GM12878 (cell line): ENCODE measurements at regions not wholly inside any gene's neighbourhood (a gene's known extent, or its start where the extent isn't known, plus 50 kb on each side); places are given as distances from the start of the nearest gene placed in this dataset.

Experiments used
- ATAC-seq: fragments of 200-7000 bp; cut with Tn5 transposase; 3 replicates; pipeline ENCODE4 v1.9.1; 2020; ENCODE audit warnings: mild to moderate bottlenecking, moderate library complexity
- BruUV-seq: library from RNA; stranded (reverse); fragments of 400-500 nt; replicated peaks from 2 replicates; lab custom pipeline; 2021; lab: Mats Ljungman, UMichigan
- CTCF ChIA-PET: fragments of 300-600 bp; sonication (Branson Sonifier 250); formaldehyde crosslinking; extraction: SDS; loops from one replicate; lab custom pipeline; 2021; ENCODE audit warnings: inconsistent platforms; lab: Yijun Ruan, JAX
- POLR2A ChIA-PET: fragments of 350-600 bp; formaldehyde crosslinking; extraction: SDS; loops from one replicate; lab custom pipeline; 2021; ENCODE audit warnings: inconsistent platforms; lab: Charles Lee
- RAD21 ChIA-PET: fragments of 300-600 bp; sonication (Branson Sonifier 250); formaldehyde crosslinking; loops from one replicate; lab custom pipeline; 2023; ENCODE audit warnings: antibody characterized with exemption; ENCODE audit not compliant: unreplicated experiment; lab: Charles Lee
- SMC1A ChIA-PET: fragments of 300-600 bp; sonication (Branson Sonifier 250); formaldehyde crosslinking; loops from one replicate; lab custom pipeline; 2023; ENCODE audit not compliant: unreplicated experiment, uncharacterized antibody; lab: Charles Lee
- DNase-seq: peaks from one replicate; pipeline ENCODE4 v3.0.0-alpha.2; 2011; ENCODE audit warnings: low read depth, low spot score
- FAIRE-seq: peaks from 3 replicates; lab custom pipeline; 2011; peaks lifted over from hg19 to GRCh38; lab: Jason Lieb, UNC
- H2AFZ ChIP-seq: 2 replicates; pipeline ENCODE4 v1.6.0; 2011; ENCODE audit warnings: low read depth, low read length, control low read depth; ENCODE audit not compliant: control insufficient read depth
- H3K27ac ChIP-seq: 2 replicates; pipeline ENCODE4 v1.5.1; 2011; ENCODE audit warnings: control low read depth; ENCODE audit not compliant: control insufficient read depth, insufficient read depth
- H3K27me3 ChIP-seq, 2 experiments: replicated peaks in 1 of 2; 2 replicates each; pipeline versions ENCODE4 v1.6.0 to v1.6.1; 2011; ENCODE audit warnings: low read length in 1 of 2; ENCODE audit not compliant: control insufficient read depth in 2 of 2, insufficient read depth in 2 of 2
- H3K36me3 ChIP-seq, 2 experiments: 2 replicates each; pipeline ENCODE4 v1.5.1; 2011; ENCODE audit warnings: low read length in 1 of 2; ENCODE audit not compliant: control insufficient read depth in 2 of 2, insufficient read depth in 2 of 2
- H3K4me1 ChIP-seq: 2 replicates; pipeline ENCODE4 v1.6.1; 2011; ENCODE audit warnings: mild to moderate bottlenecking, low read length, moderate library complexity, mixed read lengths; ENCODE audit not compliant: control insufficient read depth, insufficient read depth
- H3K4me2 ChIP-seq: 2 replicates; pipeline ENCODE4 v1.6.0; 2011; ENCODE audit warnings: control low read depth; ENCODE audit not compliant: control insufficient read depth, insufficient read depth
- H3K4me3 ChIP-seq: fragments of 200-600 bp; sonication (generic); 2 replicates; pipeline ENCODE4 v1.5.1; 2016
- H3K79me2 ChIP-seq: 2 replicates; pipeline ENCODE4 v1.6.0; 2011; ENCODE audit warnings: low read length; ENCODE audit not compliant: control insufficient read depth, insufficient read depth
- H3K9ac ChIP-seq: 2 replicates; pipeline ENCODE4 v1.8.0; 2011; ENCODE audit warnings: low read length, control low read depth, mixed read lengths; ENCODE audit not compliant: control insufficient read depth, insufficient read depth
- H3K9me3 ChIP-seq: replicated peaks from 3 replicates; pipeline ENCODE4 v1.5.1; 2011; ENCODE audit warnings: mild to moderate bottlenecking, low read length; ENCODE audit not compliant: control insufficient read depth, insufficient read depth
- H4K20me1 ChIP-seq: 2 replicates; pipeline ENCODE4 v1.6.0; 2011; ENCODE audit not compliant: control insufficient read depth, insufficient read depth
- BCL11A ChIP-seq: IDR thresholded peaks from 2 replicates; pipeline ENCODE4 v1.6.1; 2011; ENCODE audit warnings: low read depth, low read length
- HDAC6 ChIP-seq: fragments of 200-600 bp; sonication (generic); IDR thresholded peaks from one replicate; pipeline ENCODE4 v1.8.0; 2017; ENCODE audit warnings: antibody characterized with exemption; ENCODE audit not compliant: unreplicated experiment
- JUNB ChIP-seq: IDR thresholded peaks from 2 replicates; pipeline ENCODE4 v1.6.1; 2016; ENCODE audit warnings: antibody characterized with exemption, mild to moderate bottlenecking
- NFYB ChIP-seq: IDR thresholded peaks from 2 replicates; pipeline ENCODE4 v1.6.1; 2011; ENCODE audit warnings: low read depth, mild to moderate bottlenecking, low read length, improper control_type of control experiment, moderate library complexity; ENCODE audit not compliant: insufficient read depth
- NRF1 ChIP-seq: conservative IDR thresholded peaks from 2 replicates; pipeline ENCODE4 v1.6.1; 2011; ENCODE audit warnings: mild to moderate bottlenecking, low read depth, low read length, improper control_type of control experiment
- RFX5 ChIP-seq: IDR thresholded peaks from 2 replicates; pipeline ENCODE4 v1.6.1; 2011; ENCODE audit warnings: low read depth, low read length, improper control_type of control experiment
- SUZ12 ChIP-seq: fragments of 200-600 bp; sonication (generic); IDR thresholded peaks from one replicate; pipeline ENCODE4 v1.6.1; 2018; ENCODE audit warnings: antibody characterized with exemption, mild to moderate bottlenecking; ENCODE audit not compliant: unreplicated experiment
- WGBS: methylation state at CpG from one replicate; pipeline ENCODE4 v1.1.6; 2016; ENCODE audit warnings: low lambda C conversion rate; ENCODE audit not compliant: insufficient replicate concordance, insufficient coverage; ENCODE audit errors: missing lambda C conversion rate; 5-methylcytosine and 5-hydroxymethylcytosine counted together
- in situ Hi-C: fragments of 300-500 bp; cut with MboI; formaldehyde crosslinking; loops from 9 replicates; pipeline ENCODE4 v1.14.3; 2018; ENCODE audit warnings: mixed read lengths
- intact Hi-C: fragments of 100-400 bp; cut with micrococcal nuclease; formaldehyde crosslinking; loops from one replicate; pipeline ENCODE4 v1.14.2; 2022; ENCODE audit not compliant: unreplicated experiment

- ChIA-PET RAD21 (no interaction called here), POLR2A (no interaction called here), SMC1A (no interaction called here), CTCF (no interaction called here)
- no peak overlapping the region for H2AFZ ChIP-seq
- H3K9me3 ChIP-seq: no peaks in the 10 kb centered on the region
- in situ Hi-C loops (no loop called here), intact Hi-C loops (no loop called here)
- DNase-seq: no peak
- no peaks in the 10 kb centered on the region for H4K20me1 ChIP-seq
- H3K4me1 ChIP-seq: no peaks in the 10 kb centered on the region
- WGBS: 34% methylated on average over 5 of the region's 5 CpGs
- no peak overlapping the region for H3K4me3 ChIP-seq
- BruUV-seq: no TSS peak
- H3K4me2 ChIP-seq: no peak overlapping the region
- H3K79me2 ChIP-seq: no peaks in the 10 kb centered on the region
- TF ChIP-seq SUZ12 (no peak), BCL11A (no peak), JUNB (no peak), NFYB (no peak)
- H3K27me3 ChIP-seq: no peaks in the 10 kb centered on the region; a peak in 1 of 4 replicates
- ATAC-seq: no peak
- H3K27ac ChIP-seq: no peak overlapping the region
- H3K9ac ChIP-seq: no peak overlapping the region
- no peaks in the 10 kb centered on the region for H3K36me3 ChIP-seq
- no peak for FAIRE-seq
Observed at GRCh38 chr6:133055441-133055966, 185.7 kb upstream of the EYA4 start.

GRCh38 chr6:133057352-133057751 is 183.8 kb upstream of the EYA4 start:
- Histone ChIP-seq H3K27ac (no peak overlapping the region), H3K4me2 (no peak overlapping the region), H3K4me3 (no peak overlapping the region), H3K79me2 (no peaks in the 10 kb centered on the region), H3K27me3 (no peaks in the 10 kb centered on the region; a peak in 1 of 4 replicates), H3K36me3 (no peaks in the 10 kb centered on the region), H4K20me1 (no peaks in the 10 kb centered on the region), H3K9me3 (no peaks in the 10 kb centered on the region), H3K4me1 (no peaks in the 10 kb centered on the region), H3K9ac (no peak overlapping the region), H2AFZ (no peak overlapping the region)
- DNase-seq (no peak), ATAC-seq (no peak), FAIRE-seq (no peak)
- ChIA-PET RAD21 (no interaction called here), SMC1A (no interaction called here), POLR2A (no interaction called here), CTCF (no interaction called here)
- BruUV-seq: no TSS peak
- WGBS: 46% methylated on average over 2 of the region's 2 CpGs
- intact Hi-C loops: no loop called here
- TF ChIP-seq HDAC6: no peak
- no peak for TF ChIP-seq RFX5
- TF ChIP-seq NRF1: no peak
- in situ Hi-C loops: no loop called here
